ENCODE measurements at regions not wholly inside any gene's neighbourhood (a gene's known extent, or its start where the extent isn't known, plus 50 kb on each side); places are given as distances from the start of the nearest gene placed in this dataset.
"Not testable (repeated sequence)": the region's sequence is repeated elsewhere in the genome, so short reads cannot be mapped to it uniquely, and the experiment has no call there.

DNA sequence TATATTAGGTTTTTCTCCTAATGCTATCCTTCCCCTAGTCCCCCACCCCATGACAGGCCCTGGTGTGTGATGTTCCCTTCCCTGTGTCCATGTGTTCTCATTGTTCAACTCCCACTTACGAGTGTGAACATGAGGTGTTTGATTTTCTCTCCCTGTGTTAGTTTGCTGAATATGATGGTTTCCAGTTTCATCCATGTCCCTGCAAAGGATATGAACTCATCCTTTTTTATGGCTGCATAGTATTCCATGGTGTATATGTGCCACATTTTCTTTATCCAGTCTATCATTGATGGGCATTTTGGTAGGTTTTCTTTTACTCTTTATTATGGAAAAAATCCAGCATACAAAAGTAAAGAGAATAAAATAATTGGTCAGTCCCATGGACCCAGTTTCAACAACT, 126.1 kb downstream of the PHETA1 start:
- TF ChIP-seq CBX3 (IDR thresholded peaks at IDR 0.05; ENCODE audit: low read depth); RAD21 (IDR thresholded peaks at IDR 0.05; ENCODE audit: low read depth); POLR2A (IDR thresholded peaks at IDR 0.05; ENCODE audit: borderline replicate concordance, extremely low read depth, insufficient read depth, insufficient read length): not testable (repeated sequence)
